Neural cell (in vitro differentiated cells): ENCODE measurements at regions not wholly inside any gene's neighbourhood (a gene's known extent, or its start where the extent isn't known, plus 50 kb on each side); places are given as distances from the start of the nearest gene placed in this dataset.

ENCODE experiments used
- H2AFZ ChIP-seq: fragments of 200-600, 300-800 bp; sonication (generic), shearing (Covaris generic); 2 replicates; pipeline ENCODE4 v1.6.0; 2014; ENCODE audit warnings: low read depth, mild to moderate bottlenecking, antibody characterized with exemption, low read length, moderate library complexity
- H3F3A ChIP-seq: fragments of 200-600 bp; shearing (Covaris generic); 2 replicates; pipeline ENCODE4 v1.6.1; 2016; ENCODE audit warnings: mild to moderate bottlenecking, moderate library complexity, mixed read lengths, antibody characterized with exemption, low read length; ENCODE audit not compliant: insufficient read depth, poor library complexity, severe bottlenecking
- H3K27ac ChIP-seq: fragments of 200-600, 300-800 bp; sonication (generic), shearing (Covaris generic); 2 replicates; pipeline ENCODE4 v1.5.1; 2014; ENCODE audit warnings: mild to moderate bottlenecking, low read length, moderate library complexity
- H3K27me3 ChIP-seq: fragments of 300-800, 200-600 bp; sonication (generic), shearing (Covaris generic); 2 replicates; pipeline ENCODE4 v1.6.0; 2014; ENCODE audit warnings: mild to moderate bottlenecking, low read depth, low read length, moderate library complexity; ENCODE audit not compliant: insufficient read depth
- H3K36me3 ChIP-seq: fragments of 300-800, 200-600 bp; sonication (generic), shearing (Covaris generic); 2 replicates; pipeline ENCODE4 v1.5.1; 2014; ENCODE audit warnings: mild to moderate bottlenecking, antibody characterized with exemption, low read length, moderate library complexity; ENCODE audit not compliant: insufficient read depth
- H3K4me2 ChIP-seq: fragments of 300-800, 200-600 bp; sonication (generic), shearing (Covaris generic); 2 replicates; pipeline ENCODE4 v1.6.0; 2014; ENCODE audit warnings: mild to moderate bottlenecking, low read length
- H3K4me3 ChIP-seq: fragments of 300-800, 200-600 bp; sonication (generic), shearing (Covaris generic); 2 replicates; pipeline ENCODE4 v1.5.1; 2014; ENCODE audit warnings: mild to moderate bottlenecking, low read length, moderate library complexity
- H3K79me2 ChIP-seq: fragments of 200-600 bp; shearing (Covaris generic); replicated peaks from 2 replicates; pipeline ENCODE4 v1.6.0; 2014; ENCODE audit warnings: mild to moderate bottlenecking, low read length, moderate library complexity; ENCODE audit not compliant: insufficient read depth
- H3K9ac ChIP-seq: fragments of 300-800, 200-600 bp; sonication (generic), shearing (Covaris generic); 2 replicates; pipeline ENCODE4 v1.6.1; 2016; ENCODE audit warnings: mild to moderate bottlenecking, low read length, mixed read lengths
- H3K9me2 ChIP-seq: fragments of 200-600 bp; shearing (Covaris generic); 2 replicates; pipeline ENCODE4 v1.6.1; 2016; ENCODE audit warnings: mild to moderate bottlenecking, low read length, mixed read lengths; ENCODE audit not compliant: insufficient read depth
- H3K9me3 ChIP-seq: fragments of 200-600, 300-800 bp; sonication (generic), shearing (Covaris generic); 2 replicates; pipeline ENCODE4 v1.6.1; 2016; ENCODE audit warnings: mild to moderate bottlenecking, mixed run types, low read length, moderate library complexity, mixed read lengths
- H4K20me1 ChIP-seq: fragments of 200-600 bp; shearing (Covaris generic); 2 replicates; pipeline ENCODE4 v1.6.1; 2016; ENCODE audit warnings: mild to moderate bottlenecking, mixed run types; ENCODE audit not compliant: insufficient read depth
- CTCF ChIP-seq: fragments of 450-650 bp; IDR thresholded peaks from 2 replicates; pipeline ENCODE4 v1.5.1; 2014; ENCODE audit warnings: antibody characterized with exemption, mild to moderate bottlenecking, moderate library complexity; ENCODE audit not compliant: poor library complexity, severe bottlenecking
- EP300 ChIP-seq: fragments of 450-650 bp; conservative IDR thresholded peaks from 2 replicates; pipeline ENCODE4 v1.6.1; 2014; ENCODE audit warnings: antibody characterized with exemption, mild to moderate bottlenecking, moderate library complexity; ENCODE audit not compliant: poor library complexity, severe bottlenecking
- EZH2 ChIP-seq: fragments of 200-600, 300-800 bp; shearing (Covaris generic), sonication (generic); IDR thresholded peaks from 2 replicates; pipeline ENCODE4 v1.6.1; 2014; ENCODE audit warnings: antibody characterized with exemption, low read length, borderline replicate concordance, mild to moderate bottlenecking; ENCODE audit not compliant: insufficient read depth, poor library complexity, severe bottlenecking
- MXI1 ChIP-seq: fragments of 450-650 bp; conservative IDR thresholded peaks from 2 replicates; pipeline ENCODE4 v1.6.1; 2014; ENCODE audit warnings: antibody characterized with exemption, mild to moderate bottlenecking; ENCODE audit not compliant: poor library complexity, severe bottlenecking
- POLR2AphosphoS5 ChIP-seq: IDR thresholded peaks from 2 replicates; pipeline ENCODE4 v1.6.1; 2012
- RAD21 ChIP-seq: fragments of 450-650 bp; conservative IDR thresholded peaks from 2 replicates; pipeline ENCODE4 v1.6.1; 2014; ENCODE audit warnings: antibody characterized with exemption, mild to moderate bottlenecking, moderate library complexity
- REST ChIP-seq: IDR thresholded peaks from 2 replicates; pipeline ENCODE4 v1.6.1; 2012; ENCODE audit warnings: borderline replicate concordance
- SMC3 ChIP-seq: fragments of 450-650 bp; conservative IDR thresholded peaks from 2 replicates; pipeline ENCODE4 v1.6.1; 2014; ENCODE audit warnings: antibody characterized with exemption, mild to moderate bottlenecking, moderate library complexity; ENCODE audit not compliant: poor library complexity
- TAF1 ChIP-seq: IDR thresholded peaks from 2 replicates; pipeline ENCODE4 v1.6.1; 2012; ENCODE audit warnings: low read depth

- Histone ChIP-seq H3K4me2 (no peak overlapping the region), H4K20me1 (no peaks in the 10 kb centered on the region), H2AFZ (no peak overlapping the region), H3F3A (no peaks in the 10 kb centered on the region), H3K9me2 (no peaks in the 10 kb centered on the region), H3K9me3 (no peaks in the 10 kb centered on the region), H3K9ac (no peak overlapping the region), H3K27ac (no peak overlapping the region), H3K4me3 (no peak overlapping the region), H3K36me3 (no peaks in the 10 kb centered on the region), H3K27me3 (no peaks in the 10 kb centered on the region), H3K79me2 (no peaks in the 10 kb centered on the region)
- no peak for TF ChIP-seq RAD21
- TF ChIP-seq POLR2AphosphoS5, result no peak
- TF ChIP-seq EZH2, result no peak
- no peak for TF ChIP-seq CTCF
- no peak for TF ChIP-seq TAF1
- no peak for TF ChIP-seq REST
- no peak for TF ChIP-seq SMC3
- no peak for TF ChIP-seq EP300
- TF ChIP-seq MXI1, result no peak
These were observed 353.9 kb downstream of the ATP23 start for GRCh38 chr12:58295268-58295667.

- no peaks in the 10 kb centered on the region for H3K9me2 ChIP-seq
- no peaks in the 10 kb centered on the region for H4K20me1 ChIP-seq
- no peak overlapping the region for H3K27ac ChIP-seq
- TF ChIP-seq MXI1 (no peak), EZH2 (no peak), POLR2AphosphoS5 (no peak), SMC3 (no peak), REST (no peak), TAF1 (no peak), RAD21 (no peak), CTCF (no peak), EP300 (no peak)
- no peak overlapping the region for H3K4me3 ChIP-seq
- no peaks in the 10 kb centered on the region for H3K9me3 ChIP-seq
- H3F3A ChIP-seq, result no peaks in the 10 kb centered on the region
- H3K9ac ChIP-seq, result no peak overlapping the region
- no peak overlapping the region for H2AFZ ChIP-seq
- no peak overlapping the region for H3K4me2 ChIP-seq
- H3K79me2 ChIP-seq, result no peaks in the 10 kb centered on the region
- H3K36me3 ChIP-seq, result no peaks in the 10 kb centered on the region
- no peaks in the 10 kb centered on the region for H3K27me3 ChIP-seq
These were observed 355.5 kb downstream of the ATP23 start for GRCh38 chr12:58296863-58297262.
